HepG2 (cell line): ENCODE measurements at regions not wholly inside any gene's neighbourhood (a gene's known extent, or its start where the extent isn't known, plus 50 kb on each side); places are given as distances from the start of the nearest gene placed in this dataset.

Experiments used
- AHR ChIP-seq: IDR thresholded peaks from 2 replicates; pipeline ENCODE4 v1.6.1; 2018; ENCODE audit warnings: missing genetic modification reagents, missing compliant biosample characterization
- GMEB1 ChIP-seq: sonication (generic); formaldehyde crosslinking; IDR thresholded peaks from 2 replicates; pipeline ENCODE4 v1.5.1; 2020; ENCODE audit warnings: missing genetic modification reagents, mild to moderate bottlenecking, borderline replicate concordance
- ZNF768 ChIP-seq: sonication (generic); formaldehyde crosslinking; IDR thresholded peaks from 2 replicates; pipeline ENCODE4 v1.4.0; 2020; ENCODE audit warnings: missing genetic modification reagents

GRCh38 chr4:81808011-81808672 lies 336.4 kb upstream of the RASGEF1B start:
- TF ChIP-seq ZNF768 (CRISPR knock-in tag) (no peak), AHR (CRISPR knock-in tag) (no peak), GMEB1 (CRISPR knock-in tag) (no peak)
